Fibroblast of mammary gland (primary cell): ENCODE measurements at regions not wholly inside any gene's neighbourhood (a gene's known extent, or its start where the extent isn't known, plus 50 kb on each side); places are given as distances from the start of the nearest gene placed in this dataset.

Source experiments
- DNase-seq: peaks from one replicate; pipeline ENCODE4 v3.0.0-alpha.2; 2010; ENCODE audit warnings: low read depth
- H3K4me3 ChIP-seq: 2 replicates; pipeline ENCODE4 v1.5.1; 2011; ENCODE audit warnings: low read depth, mild to moderate bottlenecking, low read length, moderate library complexity; ENCODE audit not compliant: control insufficient read depth
- CTCF ChIP-seq: conservative IDR thresholded peaks from 2 replicates; pipeline ENCODE4 v1.5.1; 2011; ENCODE audit warnings: low read depth, low read length, inconsistent platforms; ENCODE audit not compliant: control insufficient read depth, insufficient read depth

- no peak for DNase-seq
- H3K4me3 ChIP-seq: no peak overlapping the region
- no peak for TF ChIP-seq CTCF
These were observed 320.6 kb upstream of the ZMIZ1 start for GRCh38 chr10:78748235-78748533.

- H3K4me3 ChIP-seq: no peak overlapping the region
- DNase-seq: no peak
- TF ChIP-seq CTCF: no peak
These were observed 319.6 kb upstream of the ZMIZ1 start for GRCh38 chr10:78749200-78749599.

GRCh38 chr10:78749898-78750297 is 318.9 kb upstream of the ZMIZ1 start:
- no peak for TF ChIP-seq CTCF
- no peak for DNase-seq
- H3K4me3 ChIP-seq: no peak overlapping the region

- H3K4me3 ChIP-seq: no peak overlapping the region
- no peak for DNase-seq
- TF ChIP-seq CTCF: no peak
These were observed 318.3 kb upstream of the ZMIZ1 start for GRCh38 chr10:78750418-78750817.

GRCh38 chr10:78751716-78752115 is 317.1 kb upstream of the ZMIZ1 start:
- TF ChIP-seq CTCF: no peak
- no peak for DNase-seq
- H3K4me3 ChIP-seq: no peak overlapping the region

- H3K4me3 ChIP-seq: no peak overlapping the region
- TF ChIP-seq CTCF: no peak
- peak; percentile 22 for DNase-seq
These were observed 316.5 kb upstream of the ZMIZ1 start for GRCh38 chr10:78752221-78752620.

- no peak overlapping the region for H3K4me3 ChIP-seq
- peak; percentile 5 for TF ChIP-seq CTCF
- peak; percentile 8 for DNase-seq
These were observed 316.1 kb upstream of the ZMIZ1 start for GRCh38 chr10:78752708-78753107.
